Loucy (cell line): ENCODE measurements at regions not wholly inside any gene's neighbourhood (a gene's known extent, or its start where the extent isn't known, plus 50 kb on each side); places are given as distances from the start of the nearest gene placed in this dataset.

Source experiments
- H2AFZ ChIP-seq: fragments of 200-600 bp; sonication (generic); 2 replicates; pipeline ENCODE4 v1.6.0; 2016; ENCODE audit warnings: antibody characterized with exemption, mild to moderate bottlenecking, low read length, moderate library complexity
- H3F3A ChIP-seq: fragments of 200-600 bp; 2 replicates; pipeline ENCODE4 v1.6.0; 2016; ENCODE audit warnings: antibody characterized with exemption, low read depth, mild to moderate bottlenecking
- H3K27me3 ChIP-seq: fragments of 200-600 bp; sonication (generic); 2 replicates; pipeline ENCODE4 v1.6.1; 2014; ENCODE audit warnings: low read length, mild to moderate bottlenecking; ENCODE audit not compliant: insufficient read depth, poor library complexity, severe bottlenecking
- H3K36me3 ChIP-seq: fragments of 200-600 bp; sonication (generic); 2 replicates; pipeline ENCODE4 v1.6.1; 2016; ENCODE audit warnings: low read length; ENCODE audit not compliant: insufficient read depth
- H3K4me1 ChIP-seq: fragments of 200-600 bp; sonication (generic); 2 replicates; pipeline ENCODE4 v1.5.1; 2014; ENCODE audit warnings: low read length, mild to moderate bottlenecking; ENCODE audit not compliant: insufficient read depth, poor library complexity, severe bottlenecking
- H3K4me2 ChIP-seq: fragments of 200-600 bp; sonication (generic); 2 replicates; pipeline ENCODE4 v1.6.0; 2014; ENCODE audit warnings: antibody characterized with exemption, low read length, low read depth, mild to moderate bottlenecking; ENCODE audit not compliant: poor library complexity, severe bottlenecking
- H3K4me3 ChIP-seq: fragments of 200-600 bp; sonication (generic); 2 replicates; pipeline ENCODE4 v1.5.1; 2014; ENCODE audit warnings: low read length, mild to moderate bottlenecking, mixed read lengths; ENCODE audit not compliant: poor library complexity, severe bottlenecking
- H3K79me2 ChIP-seq: fragments of 200-600 bp; sonication (generic); 2 replicates; pipeline ENCODE4 v1.6.1; 2014; ENCODE audit warnings: low read length; ENCODE audit not compliant: insufficient read depth
- H3K9ac ChIP-seq: fragments of 200-600 bp; sonication (generic); 2 replicates; pipeline ENCODE4 v1.6.0; 2014; ENCODE audit warnings: mild to moderate bottlenecking, low read depth, low read length, moderate library complexity; ENCODE audit not compliant: poor library complexity, severe bottlenecking
- H3K9me2 ChIP-seq: fragments of 200-600 bp; sonication (generic); replicated peaks from 2 replicates; pipeline ENCODE4 v1.6.1; 2016; ENCODE audit warnings: low read depth, low read length, mixed read lengths
- H3K9me3 ChIP-seq: fragments of 200-600 bp; sonication (generic); 2 replicates; pipeline ENCODE4 v1.6.1; 2014; ENCODE audit warnings: mild to moderate bottlenecking, antibody characterized with exemption, low read length, low read depth; ENCODE audit not compliant: insufficient read depth
- H4K20me1 ChIP-seq: fragments of 200-600 bp; sonication (generic); 2 replicates; pipeline ENCODE4 v1.6.0; 2014; ENCODE audit warnings: antibody characterized with exemption, low read length, mild to moderate bottlenecking; ENCODE audit not compliant: insufficient read depth, poor library complexity, severe bottlenecking
- EZH2phosphoT487 ChIP-seq: fragments of 200-600 bp; IDR thresholded peaks from 2 replicates; pipeline ENCODE4 v1.6.1; 2018; ENCODE audit warnings: antibody characterized with exemption, mild to moderate bottlenecking, moderate library complexity, borderline replicate concordance
- TF ChIP-seq, protein P1 (sequence below): fragments of 200-600 bp; sonication (generic); conservative IDR thresholded peaks from 2 replicates; pipeline ENCODE4 v1.5.1; 2014; ENCODE audit warnings: mild to moderate bottlenecking, antibody characterized with exemption, low read length

DNA sequence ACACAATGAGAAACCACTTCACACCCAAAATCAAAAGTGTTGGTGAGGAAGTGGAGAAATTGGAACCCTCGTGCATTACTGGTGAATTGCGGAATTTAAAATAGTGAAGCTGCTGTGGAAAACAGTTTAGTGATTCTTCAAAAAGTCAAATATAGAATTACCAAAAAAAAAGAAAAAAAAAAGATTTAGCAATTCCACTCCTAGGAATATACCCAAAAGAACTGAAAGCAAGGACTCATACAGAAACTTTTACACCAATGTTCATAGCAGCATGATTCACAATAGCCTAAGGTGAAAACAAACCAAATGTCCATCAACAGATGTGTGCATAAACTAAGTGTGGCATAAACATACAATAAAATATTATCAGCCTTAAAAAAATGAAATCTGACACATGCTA lies 364.3 kb upstream of the FAM241A start:
- Histone ChIP-seq H3K79me2 (no peaks in the 10 kb centered on the region), H2AFZ (no peak overlapping the region), H3K4me3 (no peak overlapping the region), H3K9me2 (no peaks in the 10 kb centered on the region), H3K27me3 (no peaks in the 10 kb centered on the region), H3F3A (no peaks in the 10 kb centered on the region), H3K4me2 (no peak overlapping the region), H3K9ac (no peak overlapping the region), H3K9me3 (no peaks in the 10 kb centered on the region), H3K36me3 (no peaks in the 10 kb centered on the region), H4K20me1 (no peaks in the 10 kb centered on the region), H3K4me1 (no peaks in the 10 kb centered on the region)
- TF ChIP-seq, protein P1, sequence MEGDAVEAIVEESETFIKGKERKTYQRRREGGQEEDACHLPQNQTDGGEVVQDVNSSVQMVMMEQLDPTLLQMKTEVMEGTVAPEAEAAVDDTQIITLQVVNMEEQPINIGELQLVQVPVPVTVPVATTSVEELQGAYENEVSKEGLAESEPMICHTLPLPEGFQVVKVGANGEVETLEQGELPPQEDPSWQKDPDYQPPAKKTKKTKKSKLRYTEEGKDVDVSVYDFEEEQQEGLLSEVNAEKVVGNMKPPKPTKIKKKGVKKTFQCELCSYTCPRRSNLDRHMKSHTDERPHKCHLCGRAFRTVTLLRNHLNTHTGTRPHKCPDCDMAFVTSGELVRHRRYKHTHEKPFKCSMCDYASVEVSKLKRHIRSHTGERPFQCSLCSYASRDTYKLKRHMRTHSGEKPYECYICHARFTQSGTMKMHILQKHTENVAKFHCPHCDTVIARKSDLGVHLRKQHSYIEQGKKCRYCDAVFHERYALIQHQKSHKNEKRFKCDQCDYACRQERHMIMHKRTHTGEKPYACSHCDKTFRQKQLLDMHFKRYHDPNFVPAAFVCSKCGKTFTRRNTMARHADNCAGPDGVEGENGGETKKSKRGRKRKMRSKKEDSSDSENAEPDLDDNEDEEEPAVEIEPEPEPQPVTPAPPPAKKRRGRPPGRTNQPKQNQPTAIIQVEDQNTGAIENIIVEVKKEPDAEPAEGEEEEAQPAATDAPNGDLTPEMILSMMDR: no peak

DNA sequence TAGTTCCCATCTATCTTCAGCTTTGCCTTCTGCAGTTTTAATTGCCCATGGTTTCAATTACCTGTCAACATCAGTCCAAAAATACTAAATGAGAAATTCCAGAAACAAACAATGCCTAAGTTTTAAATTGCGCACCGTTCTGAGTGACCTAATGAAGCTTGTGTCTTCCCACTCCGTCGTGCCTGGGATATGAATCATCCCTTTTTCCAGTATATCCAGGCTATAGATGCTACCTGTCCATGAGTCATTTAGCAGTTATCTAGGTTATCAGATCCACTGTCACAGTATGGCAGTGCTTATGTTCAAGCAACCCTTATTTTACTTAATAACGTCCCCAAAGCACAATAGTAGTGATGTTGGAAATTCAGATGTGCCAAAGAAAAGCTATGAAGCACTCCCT lies 363.6 kb upstream of the FAM241A start:
- Histone ChIP-seq H3F3A (no peaks in the 10 kb centered on the region), H3K27me3 (no peaks in the 10 kb centered on the region), H2AFZ (no peak overlapping the region), H3K9ac (no peak overlapping the region), H3K4me3 (no peak overlapping the region), H3K4me1 (no peaks in the 10 kb centered on the region), H3K9me3 (no peaks in the 10 kb centered on the region), H4K20me1 (no peaks in the 10 kb centered on the region), H3K9me2 (no peaks in the 10 kb centered on the region), H3K36me3 (no peaks in the 10 kb centered on the region), H3K4me2 (no peak overlapping the region), H3K79me2 (no peaks in the 10 kb centered on the region)
- TF ChIP-seq, protein P1: no peak
- TF ChIP-seq EZH2phosphoT487: no peak

DNA sequence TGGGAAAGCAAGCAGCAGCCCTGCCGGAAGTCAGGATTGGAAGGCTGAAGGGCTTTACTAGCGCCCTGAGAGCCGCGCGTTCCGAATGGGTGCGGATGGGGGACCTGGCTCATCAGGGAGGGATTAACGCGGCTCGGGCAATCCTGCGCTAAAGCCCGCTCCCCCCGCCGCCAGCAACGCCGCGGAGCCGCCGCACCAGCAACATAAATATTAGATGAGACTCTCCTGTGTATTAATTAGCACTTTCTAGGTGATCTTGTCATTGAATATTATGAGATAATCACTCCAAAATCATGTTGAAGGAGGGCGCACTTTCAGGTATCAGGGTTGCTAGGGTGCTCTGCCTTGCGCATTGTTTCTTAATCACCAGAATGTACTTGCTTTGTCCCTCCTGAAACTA lies 357.2 kb upstream of the FAM241A start:
- no peaks in the 10 kb centered on the region for H3K9me3 ChIP-seq
- no peak overlapping the region for H2AFZ ChIP-seq
- no peak overlapping the region for H3K4me2 ChIP-seq
- H3K4me3 ChIP-seq: no peak overlapping the region
- H3K9me2 ChIP-seq: no peaks in the 10 kb centered on the region
- no peaks in the 10 kb centered on the region for H3K79me2 ChIP-seq
- H4K20me1 ChIP-seq: no peaks in the 10 kb centered on the region
- no peaks in the 10 kb centered on the region for H3K4me1 ChIP-seq
- no peaks in the 10 kb centered on the region for H3K36me3 ChIP-seq
- H3K27me3 ChIP-seq: no peaks in the 10 kb centered on the region
- H3F3A ChIP-seq: no peaks in the 10 kb centered on the region
- no peak overlapping the region for H3K9ac ChIP-seq
- TF ChIP-seq, protein P1: no peak
